Mucosa of rectum (tissue), 2 donors: ENCODE measurements at regions not wholly inside any gene's neighbourhood (a gene's known extent, or its start where the extent isn't known, plus 50 kb on each side); places are given as distances from the start of the nearest gene placed in this dataset.
"Not testable (repeated sequence)": the region's sequence is repeated elsewhere in the genome, so short reads cannot be mapped to it uniquely, and the experiment has no call there.

Experiments
- H3K27ac ChIP-seq, 2 donors: one replicate each; pipeline ENCODE4 v1.7.0; 2013; ENCODE audit warnings: inconsistent platforms in 2 of 2, low read depth in 2 of 2, low read length in 2 of 2
- H3K27me3 ChIP-seq, 2 donors: one replicate each; pipeline ENCODE4 v1.7.0; 2013; ENCODE audit warnings: low read length in 2 of 2; ENCODE audit not compliant: control insufficient read depth in 2 of 2, insufficient read depth in 2 of 2
- H3K36me3 ChIP-seq, 2 donors: one replicate each; pipeline ENCODE4 v1.7.0; 2013; ENCODE audit warnings: low read length in 2 of 2; ENCODE audit not compliant: control insufficient read depth in 2 of 2, insufficient read depth in 2 of 2
- H3K4me1 ChIP-seq, 2 donors: one replicate each; pipeline ENCODE4 v1.7.0; 2013; ENCODE audit warnings: low read length in 2 of 2, mild to moderate bottlenecking in 1 of 2; ENCODE audit not compliant: control insufficient read depth in 2 of 2, insufficient read depth in 2 of 2
- H3K4me3 ChIP-seq, 2 donors: one replicate each; pipeline ENCODE4 v1.7.0; 2013; ENCODE audit warnings: low read length in 2 of 2
- H3K9ac ChIP-seq, 2 donors: one replicate each; pipeline ENCODE4 v1.7.0; 2013; ENCODE audit warnings: low read length in 2 of 2, low read depth in 1 of 2, mild to moderate bottlenecking in 1 of 2
- H3K9me3 ChIP-seq, 2 donors: one replicate each; pipeline ENCODE4 v1.7.0; 2013; ENCODE audit warnings: low read length in 2 of 2; ENCODE audit not compliant: control insufficient read depth in 2 of 2
- donor health status: healthy.
- donor health status: Normal muscosa, but diverticular disease.

DNA sequence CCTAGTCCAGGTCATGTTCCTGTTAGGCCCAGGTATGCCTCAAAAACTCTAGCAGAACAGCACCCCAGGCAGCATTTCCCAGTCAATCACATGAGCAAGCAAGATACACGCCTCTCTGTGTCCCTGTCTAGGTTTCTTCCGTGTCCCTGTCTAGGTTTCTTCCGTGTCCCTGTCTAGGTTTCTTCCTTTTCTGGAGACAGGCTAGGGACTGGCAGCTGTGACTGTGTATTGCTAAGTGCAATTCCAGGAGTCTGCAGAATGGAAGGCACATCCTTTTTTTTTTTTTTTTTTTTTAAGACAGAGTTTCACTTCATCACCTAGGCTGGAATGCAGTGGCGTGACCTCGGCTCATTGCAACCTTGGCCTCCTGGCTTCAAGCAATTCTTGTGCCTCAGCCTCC is 77.6 kb downstream of the SETD4 start:
- Histone ChIP-seq H3K27me3 (peaks cover 0 to 2% of the 10 kb centered on the region in 2 donors), H3K4me1 (peaks cover 0 to 2% of the 10 kb centered on the region in 2 donors), H3K4me3 (no peak overlapping the region), H3K27ac (no peak overlapping the region), H3K9ac (no peak overlapping the region), H3K9me3 (no peaks in the 10 kb centered on the region), H3K36me3 (no peaks in the 10 kb centered on the region)

DNA sequence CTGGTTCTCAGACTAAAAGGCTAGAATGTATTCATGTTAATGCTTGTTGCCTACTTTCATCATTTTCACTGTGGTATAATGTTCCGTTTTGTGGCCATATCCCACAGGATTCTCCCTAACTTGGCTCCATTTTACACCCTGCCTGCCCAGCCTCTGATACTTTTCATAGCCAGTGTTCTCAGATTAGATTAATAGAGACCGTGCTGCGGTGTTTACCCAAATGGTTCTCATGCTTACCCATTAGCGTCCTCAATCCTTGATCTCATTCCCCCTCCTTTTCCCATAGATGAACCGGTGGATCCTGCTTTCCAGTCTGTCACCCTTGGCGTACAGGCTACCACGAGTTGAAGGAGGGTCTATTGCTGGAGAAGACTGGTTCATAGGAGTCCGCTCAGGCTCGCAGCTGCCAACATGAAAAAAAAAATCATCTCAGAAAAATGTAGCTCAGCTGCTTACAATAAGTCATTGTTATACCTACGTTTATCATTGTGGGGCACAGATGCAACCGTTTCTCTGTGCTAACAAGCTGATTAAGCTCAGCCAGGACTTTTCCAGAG is 78.7 kb downstream of the SETD4 start:
- H3K4me3 ChIP-seq = no peak overlapping the region
- no peak overlapping the region for H3K9ac ChIP-seq

DNA sequence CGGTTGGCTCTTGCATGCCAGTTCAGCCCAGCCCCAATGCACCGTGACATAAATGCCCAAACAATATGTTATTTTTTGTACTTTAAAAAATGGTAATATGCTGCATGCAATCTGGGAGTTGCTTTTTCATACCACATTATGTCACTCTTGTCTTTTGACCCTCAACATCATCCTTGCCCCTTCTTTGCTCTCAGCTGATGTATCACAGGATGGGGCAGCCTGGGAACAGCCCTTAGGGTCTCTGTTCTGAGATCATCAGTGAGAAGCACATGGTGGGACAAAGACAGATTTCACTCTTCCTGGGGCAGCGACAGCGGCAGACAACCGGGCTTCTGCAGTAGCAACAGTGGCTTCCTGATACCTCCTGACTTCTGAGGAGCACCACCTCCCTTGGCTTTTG is 79.5 kb downstream of the SETD4 start:
- Histone ChIP-seq H3K9ac (no peak overlapping the region), H3K9me3 (no peaks in the 10 kb centered on the region), H3K27me3 (peaks cover 0 to 2% of the 10 kb centered on the region in 2 donors), H3K27ac (no peak overlapping the region), H3K36me3 (no peaks in the 10 kb centered on the region), H3K4me1 (no peaks in the 10 kb centered on the region), H3K4me3 (no peak overlapping the region)

More for the DNA sequence above, 78.7 kb downstream of the SETD4 start:
- Histone ChIP-seq H3K36me3 (no peaks in the 10 kb centered on the region), H3K27ac (no peak overlapping the region), H3K4me1 (no peaks in the 10 kb centered on the region), H3K9me3 (no peaks in the 10 kb centered on the region), H3K27me3 (peaks cover 0 to 2% of the 10 kb centered on the region in 2 donors)

DNA sequence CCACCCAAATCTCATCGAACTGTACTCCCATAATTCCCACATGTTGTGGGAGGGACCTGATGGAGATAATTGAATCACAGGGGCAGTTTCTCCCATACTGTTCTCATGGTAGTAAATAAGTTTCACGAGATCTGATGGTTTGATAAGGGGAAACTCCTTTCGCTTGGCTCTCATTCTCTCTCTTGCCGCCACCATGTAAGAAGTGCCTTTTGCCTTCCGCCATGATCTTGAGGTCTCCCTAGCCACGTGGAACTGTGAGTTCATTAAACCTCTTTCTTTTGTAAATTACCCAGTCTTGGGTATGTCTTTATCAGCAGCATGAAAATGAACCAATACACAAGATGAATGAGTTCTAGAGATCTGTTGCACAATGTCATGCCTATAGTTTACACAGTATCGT is 82.5 kb downstream of the SETD4 start:
- not testable (repeated sequence) for H3K27me3 ChIP-seq, H3K4me3 ChIP-seq, H3K9ac ChIP-seq, H3K9me3 ChIP-seq, H3K27ac ChIP-seq, H3K4me1 ChIP-seq, H3K36me3 ChIP-seq

DNA sequence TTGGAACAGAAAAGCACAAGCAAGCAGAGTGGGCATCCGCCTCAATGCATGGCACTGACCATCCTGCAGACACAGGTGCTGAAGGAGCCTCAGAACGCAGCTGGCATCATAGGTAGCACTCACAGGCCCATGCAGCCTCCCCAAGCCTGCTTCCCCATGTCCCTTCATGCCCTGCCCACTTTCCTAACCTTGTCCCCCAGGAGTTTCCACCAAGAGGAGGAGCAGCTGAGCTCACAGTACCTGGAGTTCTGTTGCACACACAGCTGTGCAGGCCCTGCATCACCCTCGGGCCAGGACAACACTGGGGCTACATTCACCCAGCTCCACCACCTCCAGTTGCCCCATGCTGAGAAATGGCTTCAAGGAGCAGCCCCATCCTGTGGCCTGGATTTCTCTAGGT is 83.4 kb downstream of the SETD4 start:
- no peak overlapping the region for H3K27ac ChIP-seq
- H3K4me1 ChIP-seq = no peaks in the 10 kb centered on the region
- no peak overlapping the region for H3K4me3 ChIP-seq
- H3K27me3 ChIP-seq = peaks cover 0 to 2% of the 10 kb centered on the region in 2 donors
- no peaks in the 10 kb centered on the region for H3K9me3 ChIP-seq
- no peak overlapping the region for H3K9ac ChIP-seq
- H3K36me3 ChIP-seq = no peaks in the 10 kb centered on the region

DNA sequence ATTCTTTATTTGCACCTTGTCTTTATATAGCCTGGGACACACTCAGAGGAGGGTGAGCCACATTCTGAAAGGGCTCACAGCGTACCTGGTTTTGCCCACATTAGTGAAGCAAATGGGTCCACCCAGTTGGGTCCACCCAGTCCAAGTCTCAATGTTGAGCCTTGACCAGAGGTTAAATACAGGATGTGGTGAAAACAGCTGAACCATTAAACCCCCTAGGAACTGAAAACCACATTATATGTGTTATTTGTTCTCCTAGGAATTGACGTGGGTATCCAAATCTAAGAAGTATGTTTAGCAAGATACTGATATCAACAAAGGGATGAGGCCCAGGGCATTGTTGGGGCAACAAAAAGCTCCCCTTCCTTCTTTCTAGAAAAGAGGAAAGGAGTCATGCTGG is 83.8 kb downstream of the SETD4 start:
- no peak overlapping the region for H3K9ac ChIP-seq
- H3K9me3 ChIP-seq = no peaks in the 10 kb centered on the region
- H3K27ac ChIP-seq = no peak overlapping the region
- H3K4me1 ChIP-seq = no peaks in the 10 kb centered on the region
- no peak overlapping the region for H3K4me3 ChIP-seq
- peaks cover 0 to 2% of the 10 kb centered on the region in 2 donors for H3K27me3 ChIP-seq
- no peaks in the 10 kb centered on the region for H3K36me3 ChIP-seq

DNA sequence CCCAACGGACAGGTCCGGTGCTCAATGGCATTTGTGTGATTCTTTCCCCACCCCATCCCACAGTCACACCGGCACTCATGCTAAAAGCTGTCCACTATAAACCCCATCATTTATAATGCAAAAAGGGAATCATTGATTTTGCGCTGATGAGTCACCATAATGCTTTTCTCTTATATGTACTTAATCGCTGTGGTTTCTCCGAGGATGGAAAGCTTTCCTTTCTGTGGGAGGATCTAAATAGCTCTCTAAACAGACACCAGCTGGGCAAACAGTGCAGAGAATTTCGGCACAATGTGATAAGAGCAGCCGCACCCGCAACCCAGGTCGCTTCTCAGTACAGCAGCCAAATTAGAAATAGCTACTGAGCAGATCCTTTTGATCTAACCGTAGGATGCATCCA is 85.6 kb downstream of the SETD4 start:
- Histone ChIP-seq H3K27me3 (no peaks in the 10 kb centered on the region), H3K36me3 (no peaks in the 10 kb centered on the region), H3K9me3 (no peaks in the 10 kb centered on the region), H3K9ac (no peak overlapping the region), H3K4me3 (no peak overlapping the region), H3K4me1 (no peaks in the 10 kb centered on the region), H3K27ac (no peak overlapping the region)

DNA sequence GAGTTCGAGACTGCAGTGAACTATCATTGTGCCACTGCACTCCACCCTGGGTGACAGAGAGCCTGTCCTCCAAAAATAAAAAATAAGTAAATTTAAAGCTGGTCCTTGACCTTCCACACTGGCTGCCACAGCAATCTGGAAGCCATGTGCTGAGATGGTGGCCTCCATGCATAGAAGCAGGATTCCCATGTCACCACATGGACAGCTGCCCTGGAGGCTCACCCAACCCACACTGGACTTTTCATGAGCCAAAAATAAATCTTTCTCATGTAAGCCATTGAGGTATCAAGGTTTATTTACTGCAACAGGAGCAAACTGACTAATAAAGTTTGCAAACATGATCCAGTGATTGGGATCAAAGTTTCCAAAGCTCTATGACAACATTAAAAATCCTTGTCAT is 88.5 kb downstream of the SETD4 start:
- Histone ChIP-seq H3K36me3 (no peaks in the 10 kb centered on the region), H3K9ac (no peak overlapping the region), H3K4me3 (no peak overlapping the region), H3K9me3 (no peaks in the 10 kb centered on the region), H3K4me1 (no peaks in the 10 kb centered on the region), H3K27ac (no peak overlapping the region), H3K27me3 (no peaks in the 10 kb centered on the region)

DNA sequence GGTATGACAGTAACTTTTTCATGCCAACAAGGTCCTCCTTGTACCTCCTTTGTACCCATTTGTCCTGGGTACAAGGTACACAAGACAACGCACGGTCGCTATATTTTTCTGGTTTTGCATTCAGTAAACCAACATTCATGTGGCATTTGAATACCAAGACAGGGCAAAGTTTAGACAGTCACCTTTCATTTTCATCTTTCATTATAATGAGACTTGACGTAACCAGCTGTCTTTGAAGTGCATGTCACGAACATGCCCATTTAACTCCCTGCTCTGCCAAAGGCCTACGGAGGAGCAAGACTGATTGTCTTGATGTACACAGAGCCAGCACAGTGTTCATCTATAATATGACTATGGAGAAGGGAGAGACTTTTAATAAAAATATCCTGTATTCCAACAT is 91.0 kb downstream of the SETD4 start:
- no peak overlapping the region for H3K27ac ChIP-seq
- H3K4me3 ChIP-seq = no peak overlapping the region
- no peaks in the 10 kb centered on the region for H3K36me3 ChIP-seq
- no peaks in the 10 kb centered on the region for H3K4me1 ChIP-seq
- no peaks in the 10 kb centered on the region for H3K27me3 ChIP-seq
- H3K9me3 ChIP-seq = no peaks in the 10 kb centered on the region
- H3K9ac ChIP-seq = no peak overlapping the region

DNA sequence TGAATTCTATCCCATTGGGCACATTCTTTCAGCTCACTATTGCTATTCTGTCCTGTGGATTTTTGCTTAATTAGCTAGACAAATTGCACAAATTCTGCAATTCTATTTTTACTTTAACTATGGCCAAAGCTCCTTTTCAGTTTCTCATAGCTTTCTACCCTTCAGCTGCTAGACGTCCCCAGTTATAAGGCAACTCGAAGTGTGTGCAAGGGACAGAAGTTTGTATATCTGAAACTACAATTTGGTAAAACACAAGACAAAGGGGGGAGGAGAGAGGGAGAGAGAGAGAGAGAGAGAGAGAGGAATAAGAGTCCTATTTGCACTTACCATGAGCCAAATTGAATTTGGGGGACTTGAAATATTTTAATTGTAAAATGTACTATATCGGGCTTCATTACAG is 91.8 kb downstream of the SETD4 start:
- H3K4me1 ChIP-seq = no peaks in the 10 kb centered on the region
- H3K27ac ChIP-seq = no peak overlapping the region
- H3K4me3 ChIP-seq = no peak overlapping the region
- H3K9me3 ChIP-seq = no peaks in the 10 kb centered on the region
- H3K9ac ChIP-seq = no peak overlapping the region
- no peaks in the 10 kb centered on the region for H3K27me3 ChIP-seq
- H3K36me3 ChIP-seq = no peaks in the 10 kb centered on the region

DNA sequence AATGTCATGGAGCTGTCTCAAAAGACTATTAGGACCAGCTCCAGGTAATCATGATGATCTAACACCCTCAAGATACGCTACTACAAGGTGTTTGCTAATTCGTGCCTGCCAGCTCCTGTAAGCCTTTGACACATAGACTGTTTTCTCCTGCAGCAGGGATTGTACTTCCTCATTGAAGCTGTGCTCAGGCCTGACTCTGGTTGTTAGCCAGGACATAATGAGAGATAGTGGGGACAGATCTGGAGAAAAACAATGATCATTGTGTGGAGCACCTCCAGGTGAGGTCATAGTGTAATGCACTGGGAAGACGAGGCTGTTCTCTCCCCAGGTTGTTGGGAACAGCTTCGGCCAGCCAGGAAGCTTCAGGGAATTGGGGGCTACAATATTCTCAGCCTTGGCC is 94.6 kb downstream of the SETD4 start:
- H3K27me3 ChIP-seq = no peaks in the 10 kb centered on the region
- no peaks in the 10 kb centered on the region for H3K36me3 ChIP-seq
- H3K4me3 ChIP-seq = no peak overlapping the region
- no peak overlapping the region for H3K27ac ChIP-seq
- H3K9me3 ChIP-seq = no peaks in the 10 kb centered on the region
- no peak overlapping the region for H3K9ac ChIP-seq
- H3K4me1 ChIP-seq = no peaks in the 10 kb centered on the region
